ENCODE measurements at regions not wholly inside any gene's neighbourhood (a gene's known extent, or its start where the extent isn't known, plus 50 kb on each side); places are given as distances from the start of the nearest gene placed in this dataset.

DNA sequence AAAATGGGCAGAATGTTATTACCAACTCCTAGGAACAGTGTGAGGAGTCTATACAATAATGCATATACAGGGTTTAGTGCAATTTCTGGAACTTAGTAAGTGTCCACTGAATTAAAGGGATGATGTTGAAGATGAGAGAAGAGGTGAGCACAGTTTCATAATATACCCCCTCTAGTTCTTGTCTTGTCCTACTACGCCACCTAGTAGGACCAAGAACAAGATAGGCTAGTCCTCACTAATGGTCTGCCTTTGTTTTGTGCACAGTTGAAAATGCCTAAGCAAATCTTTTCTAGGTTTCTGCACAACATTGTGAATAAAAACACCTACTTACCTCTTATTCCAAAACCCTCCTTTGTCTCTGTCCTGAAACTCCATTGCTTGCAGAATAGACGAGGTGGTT is 670.2 kb downstream of the CDH8 start:
- Histone ChIP-seq H3K4me1 (ENCODE audit: control insufficient read depth in 1 of 2, insufficient read depth in 2 of 2, low read length in 2 of 2) (no peaks in the 10 kb centered on the region), H3K4me3 (ENCODE audit: low read depth in 1 of 2, low read length in 2 of 2) (no peak overlapping the region)

DNA sequence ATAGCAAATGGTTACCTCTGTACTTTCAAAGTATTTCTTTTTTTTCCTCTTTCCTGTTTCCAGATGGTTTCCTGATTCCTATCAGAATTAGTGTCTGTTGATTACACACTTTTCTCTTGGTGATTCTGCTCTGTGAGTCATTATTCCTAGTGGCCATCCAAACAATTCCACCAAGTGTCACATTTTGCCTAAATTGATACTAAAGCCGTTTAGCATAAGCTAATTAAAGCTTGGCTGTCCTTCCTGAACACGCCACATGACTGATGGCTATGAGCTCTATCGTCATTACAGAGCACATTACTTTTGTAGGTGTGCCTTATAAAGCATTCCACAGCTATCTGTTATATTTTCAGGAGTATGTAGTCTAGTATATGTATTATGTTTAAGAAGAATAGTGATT is 671.2 kb downstream of the CDH8 start:
- no peak overlapping the region for H3K9ac ChIP-seq (ENCODE audit: low read depth in 1 of 2, low read length in 2 of 2)
- no peak overlapping the region for H3K4me3 ChIP-seq (ENCODE audit: low read depth in 1 of 2, low read length in 2 of 2)
- no peaks in the 10 kb centered on the region for H3K36me3 ChIP-seq (ENCODE audit: control insufficient read depth in 1 of 2, insufficient read depth in 2 of 2, low read length in 2 of 2)
- H3K9me3 ChIP-seq (ENCODE audit: control insufficient read depth in 1 of 2, low read length in 2 of 2), result peaks cover 0 to 7% of the 10 kb centered on the region in 2 donors
- no peak overlapping the region for H3K27ac ChIP-seq (ENCODE audit: low read depth, low read length)
- no peaks in the 10 kb centered on the region for H3K27me3 ChIP-seq (ENCODE audit: control insufficient read depth in 1 of 2, insufficient read depth in 2 of 2, low read length in 2 of 2)
- H3K4me1 ChIP-seq (ENCODE audit: control insufficient read depth in 1 of 2, insufficient read depth in 2 of 2, low read length in 2 of 2), result no peaks in the 10 kb centered on the region

More for the DNA sequence above, 670.2 kb downstream of the CDH8 start:
- H3K36me3 ChIP-seq (ENCODE audit: control insufficient read depth in 1 of 2, insufficient read depth in 2 of 2, low read length in 2 of 2), result no peaks in the 10 kb centered on the region
- H3K9me3 ChIP-seq (ENCODE audit: control insufficient read depth in 1 of 2, low read length in 2 of 2), result peaks cover 0 to 6% of the 10 kb centered on the region in 2 donors
- no peak overlapping the region for H3K9ac ChIP-seq (ENCODE audit: low read depth in 1 of 2, low read length in 2 of 2)
- no peak overlapping the region for H3K27ac ChIP-seq (ENCODE audit: low read depth, low read length)
- no peaks in the 10 kb centered on the region for H3K27me3 ChIP-seq (ENCODE audit: control insufficient read depth in 1 of 2, insufficient read depth in 2 of 2, low read length in 2 of 2)

DNA sequence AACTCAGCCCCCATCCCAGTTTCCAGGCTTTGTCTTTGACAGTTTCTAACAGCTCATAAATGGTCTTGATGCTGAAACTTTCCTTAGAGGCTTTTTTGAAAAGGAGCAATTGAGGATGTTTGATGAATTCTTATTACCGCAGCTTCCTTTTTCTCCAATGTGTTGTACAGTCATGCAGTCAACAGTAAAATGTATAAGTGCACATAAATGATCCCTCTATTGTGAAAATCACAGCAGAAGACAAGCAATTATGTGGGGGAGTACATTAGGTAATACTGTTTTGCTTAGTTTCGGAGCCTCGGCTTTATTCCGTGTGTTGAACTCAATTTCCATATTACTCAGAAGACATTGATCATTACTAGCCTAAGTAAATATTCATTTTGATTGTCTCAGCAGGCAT is 673.7 kb downstream of the CDH8 start:
- Histone ChIP-seq H3K4me1 (ENCODE audit: control insufficient read depth in 1 of 2, insufficient read depth in 2 of 2, low read length in 2 of 2) (no peaks in the 10 kb centered on the region), H3K27ac (ENCODE audit: low read depth, low read length) (no peak overlapping the region), H3K27me3 (ENCODE audit: control insufficient read depth in 1 of 2, insufficient read depth in 2 of 2, low read length in 2 of 2) (no peaks in the 10 kb centered on the region), H3K36me3 (ENCODE audit: control insufficient read depth in 1 of 2, insufficient read depth in 2 of 2, low read length in 2 of 2) (no peaks in the 10 kb centered on the region), H3K4me3 (ENCODE audit: low read depth in 1 of 2, low read length in 2 of 2) (no peak overlapping the region), H3K9ac (ENCODE audit: low read depth in 1 of 2, low read length in 2 of 2) (no peak overlapping the region), H3K9me3 (ENCODE audit: control insufficient read depth in 1 of 2, low read length in 2 of 2) (peaks cover 0 to 5% of the 10 kb centered on the region in 2 donors)

DNA sequence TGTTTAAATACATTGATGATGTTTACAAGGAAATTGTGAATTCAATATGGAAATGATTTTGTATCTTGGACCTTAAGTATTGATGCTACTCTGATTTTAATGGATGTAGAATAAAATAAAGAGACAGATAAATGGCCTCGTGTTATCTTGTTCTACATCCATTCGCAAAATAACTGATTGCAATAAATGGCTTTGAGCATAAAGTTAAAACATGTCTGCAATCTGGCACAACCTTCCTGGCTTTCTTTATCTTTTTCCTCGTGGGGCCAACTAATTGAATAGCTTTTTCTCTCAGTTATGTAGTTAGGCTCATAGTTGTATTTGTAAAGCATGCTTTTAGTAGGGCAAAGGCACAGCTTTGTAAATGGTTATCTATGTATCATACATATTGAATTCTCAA is 691.4 kb downstream of the CDH8 start:
- Histone ChIP-seq H3K27me3 (ENCODE audit: control insufficient read depth in 1 of 2, insufficient read depth in 2 of 2, low read length in 2 of 2) (no peaks in the 10 kb centered on the region), H3K4me1 (ENCODE audit: control insufficient read depth in 1 of 2, insufficient read depth in 2 of 2, low read length in 2 of 2) (no peaks in the 10 kb centered on the region), H3K9ac (ENCODE audit: low read depth in 1 of 2, low read length in 2 of 2) (no peak overlapping the region), H3K9me3 (ENCODE audit: control insufficient read depth in 1 of 2, low read length in 2 of 2) (peaks cover 4 to 10% of the 10 kb centered on the region in 2 donors), H3K36me3 (ENCODE audit: control insufficient read depth in 1 of 2, insufficient read depth in 2 of 2, low read length in 2 of 2) (no peaks in the 10 kb centered on the region), H3K27ac (ENCODE audit: low read depth, low read length) (no peak overlapping the region), H3K4me3 (ENCODE audit: low read depth in 1 of 2, low read length in 2 of 2) (no peak overlapping the region)

DNA sequence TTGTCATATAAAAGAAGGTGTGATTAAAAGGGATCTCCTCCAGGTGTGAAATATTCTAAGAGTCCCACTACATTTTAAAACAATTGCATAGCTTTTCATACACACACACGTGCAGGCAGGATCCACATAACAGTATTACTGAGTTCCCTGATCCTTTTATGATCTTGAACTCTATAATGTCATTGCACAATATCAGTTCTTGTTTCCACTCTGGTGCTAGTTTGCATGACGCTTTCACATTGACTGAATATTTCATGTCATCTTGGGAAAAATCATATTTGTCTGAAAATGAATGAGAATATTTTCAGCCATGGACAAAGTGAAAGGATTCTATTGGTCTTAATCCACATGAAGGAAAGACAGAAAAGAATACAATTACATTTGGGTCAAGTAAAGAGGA is 703.8 kb downstream of the CDH8 start:
- peaks cover 2 to 3% of the 10 kb centered on the region in 2 donors for H3K9me3 ChIP-seq (ENCODE audit: control insufficient read depth in 1 of 2, low read length in 2 of 2)
- no peak overlapping the region for H3K27ac ChIP-seq (ENCODE audit: low read depth, low read length)

DNA sequence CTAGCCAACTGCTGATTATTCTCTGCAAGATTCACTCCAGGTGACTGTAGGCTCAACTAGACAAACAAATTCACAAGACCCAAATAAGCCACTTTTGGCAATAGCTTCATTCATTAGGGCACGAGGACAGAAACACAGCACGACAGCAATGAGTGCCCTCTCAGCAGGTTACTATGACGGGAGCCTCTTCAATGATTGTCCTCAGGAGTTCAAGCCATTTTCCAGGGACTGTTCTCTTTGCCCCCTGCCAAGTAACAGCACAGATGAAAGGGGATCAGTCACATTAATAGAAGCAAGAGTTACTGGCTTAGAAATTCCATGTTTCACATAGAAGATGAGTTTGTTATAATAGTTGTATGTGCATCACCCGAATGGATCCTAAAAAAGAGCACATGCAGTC is 712.2 kb downstream of the CDH8 start:
- Histone ChIP-seq H3K4me1 (ENCODE audit: control insufficient read depth in 1 of 2, insufficient read depth in 2 of 2, low read length in 2 of 2) (no peaks in the 10 kb centered on the region), H3K27me3 (ENCODE audit: control insufficient read depth in 1 of 2, insufficient read depth in 2 of 2, low read length in 2 of 2) (no peaks in the 10 kb centered on the region), H3K9me3 (ENCODE audit: control insufficient read depth in 1 of 2, low read length in 2 of 2) (peaks cover 3% of the 10 kb centered on the region in 2 donors), H3K4me3 (ENCODE audit: low read depth in 1 of 2, low read length in 2 of 2) (no peak overlapping the region), H3K36me3 (ENCODE audit: control insufficient read depth in 1 of 2, insufficient read depth in 2 of 2, low read length in 2 of 2) (no peaks in the 10 kb centered on the region), H3K27ac (ENCODE audit: low read depth, low read length) (no peak overlapping the region), H3K9ac (ENCODE audit: low read depth in 1 of 2, low read length in 2 of 2) (no peak overlapping the region)

More for the DNA sequence above, 703.8 kb downstream of the CDH8 start:
- H3K4me1 ChIP-seq (ENCODE audit: control insufficient read depth in 1 of 2, insufficient read depth in 2 of 2, low read length in 2 of 2), result no peaks in the 10 kb centered on the region
- H3K9ac ChIP-seq (ENCODE audit: low read depth in 1 of 2, low read length in 2 of 2), result no peak overlapping the region
- H3K27me3 ChIP-seq (ENCODE audit: control insufficient read depth in 1 of 2, insufficient read depth in 2 of 2, low read length in 2 of 2), result no peaks in the 10 kb centered on the region
- H3K4me3 ChIP-seq (ENCODE audit: low read depth in 1 of 2, low read length in 2 of 2), result no peak overlapping the region
- H3K36me3 ChIP-seq (ENCODE audit: control insufficient read depth in 1 of 2, insufficient read depth in 2 of 2, low read length in 2 of 2), result no peaks in the 10 kb centered on the region

DNA sequence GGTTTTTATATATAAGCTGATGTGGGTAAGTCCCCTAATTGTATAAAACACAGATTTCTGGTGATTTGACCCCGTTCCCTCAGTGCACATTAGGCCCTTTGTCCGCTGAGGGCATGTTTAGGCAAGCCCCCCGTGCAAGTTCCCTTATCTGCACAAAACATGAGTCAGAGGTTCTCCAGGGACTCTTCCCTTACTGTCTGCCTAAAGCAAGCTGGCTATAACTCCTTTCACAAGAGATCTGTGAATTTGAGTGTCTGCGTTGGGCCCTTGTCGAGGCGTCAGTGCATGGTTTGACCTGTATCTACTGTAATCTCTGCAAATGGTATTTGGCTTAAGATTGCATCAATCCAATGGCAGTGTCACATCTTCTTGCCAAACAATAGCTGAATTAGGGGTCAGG is 712.8 kb downstream of the CDH8 start:
- Histone ChIP-seq H3K27ac (ENCODE audit: low read depth, low read length) (no peak overlapping the region), H3K27me3 (ENCODE audit: control insufficient read depth in 1 of 2, insufficient read depth in 2 of 2, low read length in 2 of 2) (no peaks in the 10 kb centered on the region), H3K9me3 (ENCODE audit: control insufficient read depth in 1 of 2, low read length in 2 of 2) (peaks cover 3% of the 10 kb centered on the region in 2 donors), H3K4me1 (ENCODE audit: control insufficient read depth in 1 of 2, insufficient read depth in 2 of 2, low read length in 2 of 2) (no peaks in the 10 kb centered on the region), H3K9ac (ENCODE audit: low read depth in 1 of 2, low read length in 2 of 2) (no peak overlapping the region), H3K36me3 (ENCODE audit: control insufficient read depth in 1 of 2, insufficient read depth in 2 of 2, low read length in 2 of 2) (no peaks in the 10 kb centered on the region), H3K4me3 (ENCODE audit: low read depth in 1 of 2, low read length in 2 of 2) (no peak overlapping the region)

DNA sequence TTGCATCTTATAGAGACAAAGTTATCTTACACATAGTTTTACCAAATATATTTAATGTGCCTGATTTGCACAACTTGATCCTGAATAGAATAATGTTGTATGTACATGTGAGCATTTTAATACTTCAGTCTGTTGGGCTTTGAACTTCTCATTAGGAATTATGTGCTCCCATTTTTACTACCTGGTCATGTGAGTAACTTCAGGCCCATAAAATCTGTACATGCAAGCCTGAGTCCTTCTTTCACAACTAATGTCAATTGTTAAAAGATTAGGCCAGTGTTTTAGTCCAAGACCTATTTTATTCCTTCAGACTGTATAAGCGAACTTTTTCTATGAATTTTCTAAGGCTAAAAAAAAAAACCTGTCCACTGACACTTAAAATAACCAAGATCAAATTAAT is 715.4 kb downstream of the CDH8 start:
- Histone ChIP-seq H3K9ac (ENCODE audit: low read depth in 1 of 2, low read length in 2 of 2) (no peak overlapping the region), H3K27ac (ENCODE audit: low read depth, low read length) (no peak overlapping the region), H3K9me3 (ENCODE audit: control insufficient read depth in 1 of 2, low read length in 2 of 2) (peaks cover 3% of the 10 kb centered on the region in 2 donors), H3K36me3 (ENCODE audit: control insufficient read depth in 1 of 2, insufficient read depth in 2 of 2, low read length in 2 of 2) (no peaks in the 10 kb centered on the region), H3K4me3 (ENCODE audit: low read depth in 1 of 2, low read length in 2 of 2) (no peak overlapping the region), H3K27me3 (ENCODE audit: control insufficient read depth in 1 of 2, insufficient read depth in 2 of 2, low read length in 2 of 2) (no peaks in the 10 kb centered on the region), H3K4me1 (ENCODE audit: control insufficient read depth in 1 of 2, insufficient read depth in 2 of 2, low read length in 2 of 2) (no peaks in the 10 kb centered on the region)

DNA sequence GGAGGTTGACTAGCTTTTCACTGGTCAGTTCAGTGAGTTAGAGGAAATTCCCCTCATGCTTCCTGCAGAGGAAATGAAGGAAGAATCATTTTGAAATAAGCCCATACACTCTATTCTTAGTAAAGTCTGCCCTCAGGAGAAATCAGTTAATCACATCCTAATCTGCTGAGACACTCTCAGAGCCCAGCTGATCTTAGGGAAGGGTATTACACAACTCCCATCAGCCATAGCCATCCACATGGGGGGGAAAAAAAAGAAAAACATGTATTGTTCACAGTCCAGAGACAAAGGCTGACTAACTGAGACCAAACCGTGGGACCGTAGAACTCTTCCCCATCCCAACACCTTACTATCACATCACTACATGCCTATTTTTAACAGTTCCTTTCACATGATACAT is 722.3 kb downstream of the CDH8 start:
- Histone ChIP-seq H3K27ac (ENCODE audit: low read depth, low read length) (no peak overlapping the region), H3K9me3 (ENCODE audit: control insufficient read depth in 1 of 2, low read length in 2 of 2) (peaks cover 0 to 7% of the 10 kb centered on the region in 2 donors), H3K27me3 (ENCODE audit: control insufficient read depth in 1 of 2, insufficient read depth in 2 of 2, low read length in 2 of 2) (no peaks in the 10 kb centered on the region), H3K36me3 (ENCODE audit: control insufficient read depth in 1 of 2, insufficient read depth in 2 of 2, low read length in 2 of 2) (no peaks in the 10 kb centered on the region), H3K4me1 (ENCODE audit: control insufficient read depth in 1 of 2, insufficient read depth in 2 of 2, low read length in 2 of 2) (no peaks in the 10 kb centered on the region), H3K4me3 (ENCODE audit: low read depth in 1 of 2, low read length in 2 of 2) (no peak overlapping the region), H3K9ac (ENCODE audit: low read depth in 1 of 2, low read length in 2 of 2) (no peak overlapping the region)

DNA sequence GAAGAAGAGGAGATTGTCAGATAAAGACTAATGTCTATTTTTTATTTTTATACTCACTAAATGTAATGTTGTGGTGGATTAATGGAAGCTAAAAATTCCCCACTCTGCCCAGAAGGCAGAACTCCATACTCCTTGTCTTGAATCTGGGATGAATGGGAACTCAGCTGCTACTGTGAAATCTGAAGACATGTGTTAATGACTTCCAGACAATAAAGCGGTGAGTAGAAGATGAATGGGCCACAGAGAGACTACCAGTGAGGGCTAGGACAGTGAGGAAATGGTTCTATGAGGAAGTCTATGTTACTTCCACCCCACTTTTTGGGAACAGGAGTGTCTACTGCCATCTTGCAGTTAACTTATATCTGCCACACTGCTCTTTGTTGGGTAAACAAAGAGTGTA is 726.9 kb downstream of the CDH8 start:
- Histone ChIP-seq H3K4me3 (ENCODE audit: low read depth in 1 of 2, low read length in 2 of 2) (no peak overlapping the region), H3K4me1 (ENCODE audit: control insufficient read depth in 1 of 2, insufficient read depth in 2 of 2, low read length in 2 of 2) (no peaks in the 10 kb centered on the region), H3K36me3 (ENCODE audit: control insufficient read depth in 1 of 2, insufficient read depth in 2 of 2, low read length in 2 of 2) (no peaks in the 10 kb centered on the region), H3K27me3 (ENCODE audit: control insufficient read depth in 1 of 2, insufficient read depth in 2 of 2, low read length in 2 of 2) (no peaks in the 10 kb centered on the region), H3K9ac (ENCODE audit: low read depth in 1 of 2, low read length in 2 of 2) (no peak overlapping the region), H3K9me3 (ENCODE audit: control insufficient read depth in 1 of 2, low read length in 2 of 2) (peaks cover 0 to 12% of the 10 kb centered on the region in 2 donors), H3K27ac (ENCODE audit: low read depth, low read length) (no peak overlapping the region)

DNA sequence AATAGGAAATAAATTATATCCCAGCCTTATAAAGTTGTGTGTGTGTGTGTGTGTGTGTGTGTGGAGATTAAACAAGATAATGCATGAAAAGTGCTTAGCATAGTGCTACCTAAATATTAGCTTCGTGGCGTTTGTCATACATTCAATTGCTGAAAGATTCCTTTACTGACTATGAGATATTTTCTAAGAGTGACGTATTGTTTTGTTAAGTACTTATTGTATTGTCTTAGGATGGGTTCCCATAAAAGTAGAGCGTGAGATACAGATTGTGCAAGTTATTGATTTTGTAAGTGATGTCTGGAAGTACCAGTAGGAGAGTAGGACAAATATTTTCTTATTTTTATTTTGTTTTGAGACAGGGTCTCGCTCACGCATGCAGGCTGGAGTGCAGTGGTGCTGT is 730.0 kb downstream of the CDH8 start:
- Histone ChIP-seq H3K9me3 (ENCODE audit: control insufficient read depth in 1 of 2, low read length in 2 of 2) (peaks cover 0 to 4% of the 10 kb centered on the region in 2 donors), H3K9ac (ENCODE audit: low read depth in 1 of 2, low read length in 2 of 2) (no peak overlapping the region), H3K4me3 (ENCODE audit: low read depth in 1 of 2, low read length in 2 of 2) (no peak overlapping the region), H3K27me3 (ENCODE audit: control insufficient read depth in 1 of 2, insufficient read depth in 2 of 2, low read length in 2 of 2) (no peaks in the 10 kb centered on the region), H3K36me3 (ENCODE audit: control insufficient read depth in 1 of 2, insufficient read depth in 2 of 2, low read length in 2 of 2) (no peaks in the 10 kb centered on the region), H3K27ac (ENCODE audit: low read depth, low read length) (no peak overlapping the region), H3K4me1 (ENCODE audit: control insufficient read depth in 1 of 2, insufficient read depth in 2 of 2, low read length in 2 of 2) (no peaks in the 10 kb centered on the region)

All from duodenal mucosa (tissue), 2 donors.